DND-41 (cell line): ENCODE measurements at regions not wholly inside any gene's neighbourhood (a gene's known extent, or its start where the extent isn't known, plus 50 kb on each side); places are given as distances from the start of the nearest gene placed in this dataset.

Source experiments
- EZH2 ChIP-seq: IDR thresholded peaks from 3 replicates; pipeline ENCODE4 v1.6.1; 2012; ENCODE audit warnings: borderline replicate concordance, low read depth, mild to moderate bottlenecking, moderate library complexity, low read length, inconsistent platforms; ENCODE audit not compliant: severe bottlenecking
- TF ChIP-seq, protein P1 (sequence below): IDR thresholded peaks from 2 replicates; pipeline ENCODE4 v1.5.1; 2012; ENCODE audit warnings: borderline replicate concordance, low read length, moderate library complexity, mild to moderate bottlenecking; ENCODE audit not compliant: poor library complexity, severe bottlenecking; ENCODE audit errors: extremely low read depth

DNA sequence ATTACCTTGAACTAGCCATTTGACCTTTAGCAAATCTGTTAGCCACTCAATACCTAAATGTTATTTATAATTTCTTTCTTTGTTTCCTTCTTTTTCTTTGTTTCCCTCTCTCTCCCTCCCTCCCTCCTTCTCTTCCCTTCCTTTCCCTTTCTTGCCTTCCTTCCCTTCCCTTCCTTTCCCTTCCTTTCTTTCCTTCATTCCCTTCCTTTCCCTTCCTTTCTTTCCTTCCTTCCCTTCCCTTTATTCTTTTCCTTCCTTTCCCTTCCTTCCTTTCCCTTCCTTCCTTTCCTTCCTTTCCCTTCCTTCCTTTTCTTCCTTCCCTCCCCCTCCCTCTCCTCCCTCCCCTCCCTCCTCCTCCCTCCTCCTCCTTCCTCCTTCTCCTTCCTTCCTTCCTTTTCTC is 75.7 kb upstream of the KCNA4 start:
- TF ChIP-seq, protein P1, sequence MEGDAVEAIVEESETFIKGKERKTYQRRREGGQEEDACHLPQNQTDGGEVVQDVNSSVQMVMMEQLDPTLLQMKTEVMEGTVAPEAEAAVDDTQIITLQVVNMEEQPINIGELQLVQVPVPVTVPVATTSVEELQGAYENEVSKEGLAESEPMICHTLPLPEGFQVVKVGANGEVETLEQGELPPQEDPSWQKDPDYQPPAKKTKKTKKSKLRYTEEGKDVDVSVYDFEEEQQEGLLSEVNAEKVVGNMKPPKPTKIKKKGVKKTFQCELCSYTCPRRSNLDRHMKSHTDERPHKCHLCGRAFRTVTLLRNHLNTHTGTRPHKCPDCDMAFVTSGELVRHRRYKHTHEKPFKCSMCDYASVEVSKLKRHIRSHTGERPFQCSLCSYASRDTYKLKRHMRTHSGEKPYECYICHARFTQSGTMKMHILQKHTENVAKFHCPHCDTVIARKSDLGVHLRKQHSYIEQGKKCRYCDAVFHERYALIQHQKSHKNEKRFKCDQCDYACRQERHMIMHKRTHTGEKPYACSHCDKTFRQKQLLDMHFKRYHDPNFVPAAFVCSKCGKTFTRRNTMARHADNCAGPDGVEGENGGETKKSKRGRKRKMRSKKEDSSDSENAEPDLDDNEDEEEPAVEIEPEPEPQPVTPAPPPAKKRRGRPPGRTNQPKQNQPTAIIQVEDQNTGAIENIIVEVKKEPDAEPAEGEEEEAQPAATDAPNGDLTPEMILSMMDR, result no peak
- TF ChIP-seq EZH2, result no peak
